Amniotic stem cell (primary cell): ENCODE measurements at regions not wholly inside any gene's neighbourhood (a gene's known extent, or its start where the extent isn't known, plus 50 kb on each side); places are given as distances from the start of the nearest gene placed in this dataset.
A peak's percentile ranks its signal among the peaks of the same experiment; 100 is the strongest.
"Not testable (repeated sequence)": the region's sequence is repeated elsewhere in the genome, so short reads cannot be mapped to it uniquely, and the experiment has no call there.

Experiments used
- DNase-seq: peaks from one replicate; lab custom pipeline; 2025; lab: John Stamatoyannopoulos, UW

- no peak for DNase-seq
Observed at GRCh38 chr2:176969642-176970359, 242.8 kb upstream of the HNRNPA3 start.

- DNase-seq: no peak
Observed at GRCh38 chr2:176976736-176977685, 235.6 kb upstream of the HNRNPA3 start.

- no peak for DNase-seq
Observed at GRCh38 chr2:176978921-176979320, 233.7 kb upstream of the HNRNPA3 start.

- no peak for DNase-seq
Observed at GRCh38 chr2:176979981-176980710, 232.4 kb upstream of the HNRNPA3 start.

- no peak for DNase-seq
Observed at GRCh38 chr2:176984987-176985386, 227.6 kb upstream of the HNRNPA3 start.

GRCh38 chr2:176985871-176986270 is 226.7 kb upstream of the HNRNPA3 start:
- no peak for DNase-seq

GRCh38 chr2:176986487-176986886 is 226.1 kb upstream of the HNRNPA3 start:
- no peak for DNase-seq

GRCh38 chr2:176991411-176991810 is 221.2 kb upstream of the HNRNPA3 start:
- DNase-seq: no peak

- DNase-seq: peak; percentile 7
Observed at GRCh38 chr2:176997074-176997791, 215.4 kb upstream of the HNRNPA3 start.

GRCh38 chr2:176997792-176998169 is 214.8 kb upstream of the HNRNPA3 start:
- DNase-seq: no peak

- no peak for DNase-seq
Observed at GRCh38 chr2:176999301-176999700, 213.3 kb upstream of the HNRNPA3 start.

- DNase-seq: no peak
Observed at GRCh38 chr2:177000061-177000714, 212.4 kb upstream of the HNRNPA3 start.

- no peak for DNase-seq
Observed at GRCh38 chr2:177000715-177001072, 211.9 kb upstream of the HNRNPA3 start.

GRCh38 chr2:177001334-177001733 is 211.3 kb upstream of the HNRNPA3 start:
- DNase-seq: no peak

GRCh38 chr2:177002983-177003382 is 209.6 kb upstream of the HNRNPA3 start:
- DNase-seq: no peak

- DNase-seq: not testable (repeated sequence)
Observed at GRCh38 chr2:177007726-177008125, 204.9 kb upstream of the HNRNPA3 start.

GRCh38 chr2:177008662-177009061 is 203.9 kb upstream of the HNRNPA3 start:
- not testable (repeated sequence) for DNase-seq

- DNase-seq: no peak
Observed at GRCh38 chr2:177010146-177010545, 202.4 kb upstream of the HNRNPA3 start.

- DNase-seq: no peak
Observed at GRCh38 chr2:177010861-177011260, 201.7 kb upstream of the HNRNPA3 start.

- no peak for DNase-seq
Observed at GRCh38 chr2:177014946-177015345, 197.6 kb upstream of the HNRNPA3 start.

GRCh38 chr2:177015356-177015923 is 197.2 kb upstream of the HNRNPA3 start:
- DNase-seq: no peak
